Stomach (tissue), 4 donors: ENCODE measurements at regions not wholly inside any gene's neighbourhood (a gene's known extent, or its start where the extent isn't known, plus 50 kb on each side); places are given as distances from the start of the nearest gene placed in this dataset.

ENCODE experiments used
- POLR2AphosphoS5 ChIP-seq, 3 donors: sonication (generic); formaldehyde crosslinking; IDR thresholded peaks; one replicate each; pipeline ENCODE4 v1.6.1; 2016; ENCODE audit warnings: antibody characterized with exemption in 3 of 3
- TF ChIP-seq, protein P1 (sequence below), 7 experiments: fragments of 450-650 bp in 4 of 7; fragments of 200-600 bp in 3 of 7; sonication (generic) in 3 of 7; IDR thresholded peaks; one replicate each; pipeline ENCODE4 v1.5.1; 2016 to 2019; ENCODE audit warnings: antibody characterized with exemption in 7 of 7, control low read depth in 2 of 7, mild to moderate bottlenecking in 1 of 7

DNA sequence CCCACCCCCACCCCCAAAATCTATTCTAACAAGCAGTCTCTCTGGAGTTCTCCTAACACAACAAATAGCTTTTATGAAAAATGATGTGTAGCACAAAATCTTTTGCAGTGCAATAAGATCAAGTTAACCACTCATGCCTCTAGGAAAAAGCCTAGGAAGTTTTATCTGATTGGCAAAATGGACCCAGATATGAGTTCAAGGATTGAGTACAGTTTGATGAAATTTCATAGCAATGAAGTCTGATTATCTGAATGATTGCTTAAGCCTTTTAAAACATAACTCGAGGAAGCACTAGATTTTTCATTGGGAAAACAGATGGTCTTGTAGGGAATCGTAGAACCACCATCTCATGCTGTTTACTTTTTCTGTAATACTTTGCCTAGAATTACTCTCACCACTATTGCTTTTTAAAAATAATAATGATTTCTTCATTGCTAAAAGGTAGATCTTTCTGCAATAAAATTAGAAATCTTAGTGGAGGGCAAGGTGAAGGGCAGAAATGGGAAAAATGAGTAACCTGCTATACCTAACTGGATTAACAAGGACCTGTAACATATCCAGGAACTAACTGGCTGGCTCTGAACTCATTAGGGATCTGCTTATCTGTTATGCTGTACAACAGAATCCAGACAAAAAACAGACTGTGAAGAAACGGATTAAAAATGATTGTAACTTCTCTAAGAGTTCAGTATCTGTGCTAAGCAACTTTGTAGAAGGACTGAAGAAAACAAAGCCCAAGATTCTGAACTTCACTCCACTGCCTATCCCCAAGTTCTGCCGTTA lies 73.7 kb upstream of the ETAA1 start:
- TF ChIP-seq, protein P1, sequence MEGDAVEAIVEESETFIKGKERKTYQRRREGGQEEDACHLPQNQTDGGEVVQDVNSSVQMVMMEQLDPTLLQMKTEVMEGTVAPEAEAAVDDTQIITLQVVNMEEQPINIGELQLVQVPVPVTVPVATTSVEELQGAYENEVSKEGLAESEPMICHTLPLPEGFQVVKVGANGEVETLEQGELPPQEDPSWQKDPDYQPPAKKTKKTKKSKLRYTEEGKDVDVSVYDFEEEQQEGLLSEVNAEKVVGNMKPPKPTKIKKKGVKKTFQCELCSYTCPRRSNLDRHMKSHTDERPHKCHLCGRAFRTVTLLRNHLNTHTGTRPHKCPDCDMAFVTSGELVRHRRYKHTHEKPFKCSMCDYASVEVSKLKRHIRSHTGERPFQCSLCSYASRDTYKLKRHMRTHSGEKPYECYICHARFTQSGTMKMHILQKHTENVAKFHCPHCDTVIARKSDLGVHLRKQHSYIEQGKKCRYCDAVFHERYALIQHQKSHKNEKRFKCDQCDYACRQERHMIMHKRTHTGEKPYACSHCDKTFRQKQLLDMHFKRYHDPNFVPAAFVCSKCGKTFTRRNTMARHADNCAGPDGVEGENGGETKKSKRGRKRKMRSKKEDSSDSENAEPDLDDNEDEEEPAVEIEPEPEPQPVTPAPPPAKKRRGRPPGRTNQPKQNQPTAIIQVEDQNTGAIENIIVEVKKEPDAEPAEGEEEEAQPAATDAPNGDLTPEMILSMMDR (IDR thresholded peaks at IDR 0.05): no peak
- no peak for TF ChIP-seq POLR2AphosphoS5 (IDR thresholded peaks at IDR 0.05)
